ENCODE measurements at regions not wholly inside any gene's neighbourhood (a gene's known extent, or its start where the extent isn't known, plus 50 kb on each side); places are given as distances from the start of the nearest gene placed in this dataset.

DNA sequence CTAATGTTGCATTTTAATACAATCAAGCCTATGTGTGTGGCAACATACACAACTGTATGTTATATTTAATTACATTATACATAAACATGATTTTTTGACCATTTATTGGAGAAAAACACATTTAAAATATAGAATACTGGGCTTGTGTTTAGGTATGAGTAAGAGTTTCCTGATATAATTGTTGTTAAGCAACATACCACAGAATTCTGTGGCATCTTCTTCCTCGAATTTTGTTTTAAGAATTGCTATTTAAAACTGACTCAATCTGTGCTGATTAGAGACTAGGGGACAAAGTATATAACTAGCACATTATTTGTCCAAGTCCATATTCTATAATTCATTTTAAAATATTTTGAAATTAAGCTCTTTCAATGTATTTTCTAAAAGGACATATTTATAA lies 376.8 kb upstream of the THBS1 start:
- no peak for DNase-seq (ENCODE audit: low read depth in 2 of 2)

- DNase-seq (ENCODE audit: low read depth in 2 of 2), result no peak
These were observed 375.8 kb upstream of the THBS1 start for GRCh38 chr15:39205081-39205480.

DNA sequence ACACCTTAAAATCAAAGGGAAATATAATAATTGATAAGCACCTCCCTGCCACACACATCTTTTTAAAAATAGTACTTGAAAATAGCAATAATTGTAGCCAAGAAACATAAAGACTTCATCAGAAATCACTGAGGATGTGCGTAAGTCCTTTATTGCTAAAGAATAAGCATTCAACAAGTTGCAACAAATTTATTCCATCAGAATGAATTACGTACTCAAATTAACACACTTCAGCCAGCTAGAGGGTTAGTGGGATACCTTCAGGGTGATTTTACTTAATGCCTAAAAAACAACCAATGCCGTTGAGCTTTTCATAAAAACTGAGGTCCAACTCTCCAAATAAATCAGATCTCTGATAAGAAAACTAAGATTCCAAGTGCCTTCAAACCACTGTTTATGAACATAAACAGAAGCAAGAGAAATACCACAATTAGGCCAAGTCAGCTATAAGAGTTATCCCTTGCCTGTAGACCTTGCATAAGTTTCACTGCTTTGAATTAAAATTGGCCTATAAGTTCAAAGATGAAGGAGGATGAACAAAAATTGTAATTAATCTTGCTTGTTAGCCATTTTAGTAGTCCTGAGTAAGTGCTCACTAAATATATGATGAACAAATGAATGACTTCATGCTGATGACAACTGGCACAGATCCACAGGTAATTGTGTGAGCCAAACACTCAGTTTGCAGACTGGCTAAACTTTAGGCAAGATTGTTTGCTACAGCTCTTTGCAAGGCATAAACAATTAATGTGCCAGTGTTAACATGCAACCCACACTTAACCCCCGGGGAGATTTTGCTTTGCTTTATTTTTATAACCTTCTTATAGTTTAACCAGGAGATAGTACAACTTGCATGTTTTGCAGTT lies 375.1 kb upstream of the THBS1 start:
- no peak for DNase-seq (ENCODE audit: low read depth in 2 of 2)

- DNase-seq (ENCODE audit: low read depth in 2 of 2), result no peak
These were observed 373.3 kb upstream of the THBS1 start for GRCh38 chr15:39207532-39208115.

GRCh38 chr15:39208187-39208586 lies 372.7 kb upstream of the THBS1 start:
- DNase-seq (ENCODE audit: low read depth in 2 of 2), result no peak

GRCh38 chr15:39209548-39210211 lies 371.2 kb upstream of the THBS1 start:
- no peak for DNase-seq (ENCODE audit: low read depth in 2 of 2)

DNA sequence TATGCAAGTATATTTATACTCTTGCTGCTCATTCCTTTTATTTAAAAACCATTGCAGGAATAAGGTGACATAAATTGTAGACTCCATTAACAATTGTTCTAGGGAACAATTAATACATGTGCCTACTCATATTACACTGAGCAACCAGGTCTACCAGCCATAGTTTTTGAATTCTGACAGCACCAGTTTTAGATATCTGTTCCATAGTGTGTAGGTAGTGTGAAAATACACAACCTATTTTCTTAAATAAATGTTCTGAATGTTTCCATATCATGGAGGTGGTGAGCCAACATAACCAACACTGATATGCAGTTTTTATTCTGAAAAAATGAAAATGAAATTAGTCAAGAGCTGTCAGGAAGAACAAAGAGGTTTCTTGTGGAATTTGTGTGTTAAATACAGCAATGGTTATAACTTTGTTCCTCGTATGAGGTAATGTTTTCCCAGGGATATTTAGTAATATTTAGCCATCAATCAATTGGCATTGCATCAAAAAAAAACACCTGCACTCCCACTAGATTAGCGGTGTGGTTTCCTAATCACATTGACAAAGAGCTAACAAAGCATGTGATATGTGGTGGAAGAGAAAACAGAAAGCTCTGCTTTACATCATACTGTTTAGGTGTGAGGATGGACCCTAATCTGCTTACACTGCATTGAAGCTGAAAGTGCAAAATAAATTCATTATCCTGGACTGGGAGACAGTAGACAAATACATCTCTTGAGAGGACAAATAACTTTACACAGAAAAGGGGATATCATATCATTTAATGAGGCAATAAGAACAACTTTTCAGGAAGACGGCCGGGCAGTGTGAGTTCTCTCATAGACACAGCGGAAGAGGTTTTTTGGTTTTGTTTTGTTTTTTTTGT lies 369.5 kb upstream of the THBS1 start:
- no peak for DNase-seq (ENCODE audit: low read depth in 2 of 2)

DNA sequence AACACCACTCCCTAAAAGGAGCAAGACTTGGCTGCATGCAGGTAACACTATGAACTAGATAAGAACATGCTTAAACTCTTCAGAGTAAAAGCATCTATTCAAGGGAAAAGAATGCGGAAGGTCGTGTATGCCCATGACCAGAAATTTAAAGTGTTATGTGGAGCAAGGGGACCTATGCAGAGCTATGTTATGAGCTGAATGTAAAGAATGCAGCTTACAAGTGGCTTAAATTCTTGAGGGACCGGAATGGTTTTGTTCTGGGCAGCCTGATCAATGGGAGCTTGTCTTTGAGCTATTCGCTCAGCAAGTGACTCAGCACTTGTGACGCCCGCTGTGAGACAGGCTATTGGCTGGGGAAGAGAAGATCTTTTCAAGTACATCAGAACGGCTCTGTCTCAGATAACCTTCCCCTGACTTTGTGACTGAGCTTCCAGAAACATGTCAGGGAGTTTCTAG lies 367.5 kb upstream of the THBS1 start:
- DNase-seq (ENCODE audit: low read depth in 2 of 2), result no peak

GRCh38 chr15:39215015-39215414 lies 365.9 kb upstream of the THBS1 start:
- DNase-seq (ENCODE audit: low read depth in 2 of 2), result no peak

GRCh38 chr15:39216816-39217215 lies 364.1 kb upstream of the THBS1 start:
- no peak for DNase-seq (ENCODE audit: low read depth in 2 of 2)

- no peak for DNase-seq (ENCODE audit: low read depth in 2 of 2)
These were observed 361.3 kb upstream of the THBS1 start for GRCh38 chr15:39219608-39220007.

DNA sequence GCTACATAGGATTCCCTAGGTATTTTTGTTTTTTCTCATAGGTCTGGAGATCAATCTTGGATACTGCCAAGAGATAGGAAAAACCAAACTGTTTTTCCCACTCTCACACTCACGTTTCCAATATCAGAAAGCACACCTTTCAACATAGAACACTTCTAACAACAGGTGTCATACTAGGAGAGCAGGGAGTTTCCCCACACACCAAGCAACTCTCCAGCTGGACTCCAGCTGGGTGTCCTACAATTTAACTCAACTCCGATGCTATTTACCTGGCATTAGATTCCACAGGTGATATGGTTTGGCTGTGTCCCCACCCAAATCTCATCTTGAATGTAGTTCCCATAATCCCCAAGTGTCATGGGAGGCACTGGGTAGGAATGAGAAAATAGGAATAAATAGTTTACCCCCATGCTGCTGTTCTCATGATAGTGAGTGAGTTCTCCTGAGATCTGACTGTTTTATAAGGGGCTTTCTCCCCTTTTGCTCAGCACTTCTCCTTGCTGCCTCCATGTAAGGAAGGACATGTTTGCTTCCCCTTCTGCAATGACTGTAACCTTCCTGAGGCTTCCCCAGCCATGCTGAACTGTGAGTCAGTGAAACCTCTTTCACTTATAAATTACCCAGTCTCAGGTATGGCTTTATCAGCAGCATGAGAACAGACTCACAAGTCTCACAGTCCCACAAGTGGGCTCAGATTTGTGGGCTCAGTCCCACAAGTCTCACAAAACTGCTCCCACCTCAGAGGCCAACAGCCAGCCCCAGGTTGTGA lies 354.5 kb upstream of the THBS1 start:
- DNase-seq (ENCODE audit: low read depth in 2 of 2), result no peak

DNA sequence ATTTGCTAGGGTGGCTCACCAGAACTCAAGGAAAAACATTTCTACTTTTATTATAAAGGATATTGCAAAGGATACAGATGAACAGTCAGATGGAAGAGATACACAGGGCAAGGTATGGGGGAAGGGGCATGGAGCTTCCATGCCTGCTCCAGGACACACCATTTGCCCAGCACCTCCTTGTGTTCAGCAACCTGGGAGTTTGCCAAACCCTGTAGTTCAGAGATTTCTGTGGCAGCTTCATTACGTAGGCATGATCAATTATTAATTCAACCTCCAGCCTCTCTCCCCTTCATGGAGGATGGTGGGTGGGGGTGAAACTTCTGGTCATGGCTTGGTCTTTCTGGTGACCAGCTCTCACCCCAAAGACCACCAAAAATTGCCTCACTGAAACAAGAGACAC lies 353.9 kb upstream of the THBS1 start:
- no peak for DNase-seq (ENCODE audit: low read depth in 2 of 2)

GRCh38 chr15:39228889-39229288 lies 352.0 kb upstream of the THBS1 start:
- DNase-seq (ENCODE audit: low read depth in 2 of 2), result no peak

- no peak for DNase-seq (ENCODE audit: low read depth in 2 of 2)
These were observed 350.5 kb upstream of the THBS1 start for GRCh38 chr15:39230205-39230907.

DNA sequence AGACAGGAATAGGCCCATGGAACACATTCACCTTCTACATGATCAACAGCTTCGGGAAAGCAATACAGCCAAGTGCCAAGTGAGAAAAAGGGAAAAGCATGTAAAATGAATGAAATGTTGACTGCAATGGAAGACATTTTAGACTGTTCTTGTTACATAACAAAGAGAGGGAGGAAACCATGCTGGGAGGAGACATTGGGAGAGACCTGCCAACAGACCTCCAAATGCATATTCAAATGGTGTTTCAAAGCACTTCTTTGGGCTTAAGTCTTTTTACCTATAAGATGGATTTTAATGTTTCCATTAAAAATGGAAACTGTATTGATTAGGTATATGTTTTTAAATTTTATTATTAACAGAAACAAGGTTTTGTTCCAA lies 350.0 kb upstream of the THBS1 start:
- DNase-seq (ENCODE audit: low read depth in 2 of 2), result no peak

GRCh38 chr15:39232512-39232911 lies 348.4 kb upstream of the THBS1 start:
- no peak for DNase-seq (ENCODE audit: low read depth in 2 of 2)

DNA sequence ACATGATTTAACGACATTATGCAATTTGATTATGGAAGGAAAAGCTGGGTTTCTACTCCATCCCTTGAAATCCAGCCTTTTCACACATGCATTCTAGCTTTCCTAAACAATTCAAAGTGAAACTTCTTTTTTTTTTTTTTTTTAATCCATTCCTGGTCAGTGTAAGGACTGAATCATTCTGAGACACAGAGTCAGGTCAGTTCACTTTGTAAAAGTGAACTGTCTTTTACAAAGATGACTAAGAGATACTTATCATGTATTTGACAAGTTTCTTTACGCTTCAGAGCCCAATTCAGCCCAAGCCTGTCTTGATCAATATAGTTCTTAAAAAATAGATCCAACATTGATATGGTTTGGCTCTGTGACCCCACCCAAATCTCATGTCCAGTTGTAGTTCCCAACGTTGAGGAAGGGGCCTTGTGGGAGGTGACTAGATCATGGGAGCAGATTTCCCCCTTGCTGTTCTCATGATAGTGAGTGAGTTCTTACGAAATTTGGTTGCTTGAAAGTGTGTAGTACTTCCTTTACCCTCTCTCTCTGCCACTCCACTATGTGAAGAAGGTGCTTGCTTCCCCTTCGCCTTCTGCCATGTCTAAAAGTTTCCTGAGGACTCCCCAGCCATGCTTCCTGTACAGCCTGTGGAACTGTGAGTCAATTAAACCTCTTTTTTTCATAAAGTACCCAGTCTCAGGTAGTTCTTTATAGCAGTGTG lies 345.6 kb upstream of the THBS1 start:
- DNase-seq (ENCODE audit: low read depth in 2 of 2), result no peak

DNA sequence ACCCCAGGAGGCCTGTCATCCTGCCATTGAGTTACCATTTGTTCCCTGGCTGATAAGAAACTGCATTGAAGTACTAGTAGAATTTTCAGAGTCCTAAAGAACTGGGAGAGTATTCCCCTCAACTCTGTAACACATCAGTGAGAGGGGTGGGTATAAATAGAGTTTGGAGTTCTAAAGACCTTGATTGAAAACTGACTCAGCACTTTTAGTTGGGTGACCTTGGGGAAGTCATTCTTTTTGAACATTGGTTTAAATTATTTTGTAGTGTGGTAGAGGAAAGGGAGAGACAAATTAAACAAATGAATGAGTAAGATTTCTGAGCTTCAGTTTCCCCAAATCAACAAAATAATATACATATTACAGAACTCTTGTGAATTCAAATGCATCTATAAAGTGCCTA lies 344.5 kb upstream of the THBS1 start:
- DNase-seq (ENCODE audit: low read depth in 2 of 2), result no peak

DNA sequence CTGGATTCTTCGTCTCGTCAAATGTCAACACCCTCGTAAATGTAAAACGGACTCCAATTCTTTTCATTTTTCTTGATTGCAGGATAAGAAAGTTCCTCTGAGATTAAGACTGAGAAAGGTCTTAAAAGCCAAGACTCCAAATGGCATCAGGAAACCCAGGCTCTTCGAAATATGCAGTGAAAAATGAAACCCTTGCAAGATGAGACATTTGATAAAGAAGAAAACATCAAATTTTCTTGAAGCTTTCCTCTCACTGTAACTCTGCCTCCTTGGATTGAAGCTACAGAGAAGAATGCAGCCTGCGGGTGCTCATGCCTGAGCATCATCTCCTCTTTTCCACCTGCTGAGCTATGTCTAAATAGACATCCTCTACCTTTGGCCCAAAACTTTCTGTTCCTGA lies 342.4 kb upstream of the THBS1 start:
- no peak for DNase-seq (ENCODE audit: low read depth in 2 of 2)

Measured in stimulated activated CD8-positive, alpha-beta memory T cell treated with anti-CD3 and anti-CD28 coated beads, Interleukin-2, amount 100 ng/mL, for 1 hour (primary cell).